ENCODE measurements at regions not wholly inside any gene's neighbourhood (a gene's known extent, or its start where the extent isn't known, plus 50 kb on each side); places are given as distances from the start of the nearest gene placed in this dataset.

GRCh38 chr14:98208211-98208611 lies 1063.8 kb downstream of the BCL11B start:
- H3K4me3 ChIP-seq, result no peak overlapping the region
- TF ChIP-seq CTCF (IDR thresholded peaks at IDR 0.05), result no peak
- ATAC-seq (no peak), DNase-seq (no peak)
- H3K36me3 ChIP-seq (ENCODE audit: insufficient read depth in 1 of 2, low read depth in 1 of 2), result no peaks in the 10 kb centered on the region
- no peak overlapping the region for H3K27ac ChIP-seq
- intact Hi-C loops (cut with DNase I), result no loop called here
- H3K4me1 ChIP-seq, result no peaks in the 10 kb centered on the region
- H3K9me3 ChIP-seq, result no peaks in the 10 kb centered on the region
- H3K27me3 ChIP-seq (ENCODE audit: insufficient read depth in 3 of 3, low read length in 2 of 3), result peaks cover 0 to 2% (median 0%) of the 10 kb centered on the region in 3 donors

GRCh38 chr14:98208943-98209342 lies 1063.1 kb downstream of the BCL11B start:
- no peak for DNase-seq
- no peak for ATAC-seq
- intact Hi-C loops (cut with DNase I), result no loop called here
- WGBS, 3 donors, result 82 to 87% (median 84%) methylated on average over 4 of the region's 4 CpGs
- Histone ChIP-seq H3K36me3 (ENCODE audit: insufficient read depth in 1 of 2, low read depth in 1 of 2) (no peaks in the 10 kb centered on the region), H3K4me3 (no peak overlapping the region), H3K27me3 (ENCODE audit: insufficient read depth in 3 of 3, low read length in 2 of 3) (peaks cover 0 to 2% (median 0%) of the 10 kb centered on the region in 3 donors), H3K4me1 (no peaks in the 10 kb centered on the region), H3K9me3 (no peaks in the 10 kb centered on the region), H3K27ac (no peak overlapping the region)
- TF ChIP-seq CTCF (IDR thresholded peaks at IDR 0.05), result no peak

- 51 to 54% (median 53%) methylated on average over 12 of the region's 12 CpGs for WGBS, 3 donors
- ATAC-seq (no peak), DNase-seq (no peak)
- Histone ChIP-seq H3K27me3 (ENCODE audit: insufficient read depth in 3 of 3, low read length in 2 of 3) (peaks cover 0 to 3% (median 2%) of the 10 kb centered on the region in 3 donors), H3K36me3 (ENCODE audit: insufficient read depth in 1 of 2, low read depth in 1 of 2) (no peaks in the 10 kb centered on the region), H3K9me3 (no peaks in the 10 kb centered on the region), H3K4me1 (no peaks in the 10 kb centered on the region), H3K27ac (no peak overlapping the region), H3K4me3 (no peak overlapping the region)
- intact Hi-C loops (cut with DNase I), result no loop called here
- TF ChIP-seq CTCF (IDR thresholded peaks at IDR 0.05), result no peak
Measured at GRCh38 chr14:98210045-98210672, 1061.8 kb downstream of the BCL11B start.

GRCh38 chr14:98217530-98217929 lies 1054.5 kb downstream of the BCL11B start:
- intact Hi-C loops (cut with DNase I), result no loop called here
- ATAC-seq (no peak), DNase-seq (no peak)
- Histone ChIP-seq H3K4me1 (no peaks in the 10 kb centered on the region), H3K9me3 (no peaks in the 10 kb centered on the region), H3K27me3 (ENCODE audit: insufficient read depth in 3 of 3, low read length in 2 of 3) (peaks cover 0 to 6% (median 0%) of the 10 kb centered on the region in 3 donors), H3K4me3 (no peak overlapping the region), H3K36me3 (ENCODE audit: insufficient read depth in 1 of 2, low read depth in 1 of 2) (no peaks in the 10 kb centered on the region), H3K27ac (no peak overlapping the region)
- TF ChIP-seq CTCF (IDR thresholded peaks at IDR 0.05), result no peak
- WGBS, 3 donors, result 87 to 93% (median 89%) methylated on average over 6 of the region's 6 CpGs

GRCh38 chr14:98218218-98218617 lies 1053.8 kb downstream of the BCL11B start:
- Histone ChIP-seq H3K27me3 (ENCODE audit: insufficient read depth in 3 of 3, low read length in 2 of 3) (peaks cover 0 to 6% (median 0%) of the 10 kb centered on the region in 3 donors), H3K4me1 (no peaks in the 10 kb centered on the region), H3K27ac (no peak overlapping the region), H3K9me3 (no peaks in the 10 kb centered on the region), H3K4me3 (no peak overlapping the region), H3K36me3 (ENCODE audit: insufficient read depth in 1 of 2, low read depth in 1 of 2) (no peaks in the 10 kb centered on the region)
- intact Hi-C loops (cut with DNase I), result no loop called here
- ATAC-seq (no peak), DNase-seq (no peak)
- no peak for TF ChIP-seq CTCF (IDR thresholded peaks at IDR 0.05)
- 63 to 70% (median 70%) methylated on average over 4 of the region's 4 CpGs for WGBS, 3 donors

Data from psoas muscle (tissue), 7 donors.